Stomach (tissue), 8 donors: ENCODE measurements at regions not wholly inside any gene's neighbourhood (a gene's known extent, or its start where the extent isn't known, plus 50 kb on each side); places are given as distances from the start of the nearest gene placed in this dataset.

Experiments used
- DNase-seq, 2 donors: peaks; one replicate each; pipeline versions ENCODE4 v3.0.0 to v3.0.0-alpha.2; 2013 to 2019
- H3K27ac ChIP-seq, 5 donors: fragments of 200-600 bp in 4 of 5; sonication (generic) in 4 of 5; one replicate each; pipeline ENCODE4 v1.5.1; 2013 to 2019; ENCODE audit warnings: mild to moderate bottlenecking in 1 of 5, moderate library complexity in 1 of 5
- H3K27me3 ChIP-seq, 3 donors: fragments of 200-600 bp; sonication (generic); one replicate each; pipeline ENCODE4 v1.5.1; 2017 to 2019; ENCODE audit warnings: mixed run types in 1 of 3
- H3K36me3 ChIP-seq, 4 donors: fragments of 200-600 bp; sonication (generic); 1 replicate in 3 of 4; 2 replicates in 1 of 4; pipeline ENCODE4 v1.5.1; 2016 to 2019
- H3K4me1 ChIP-seq, 4 donors: fragments of 200-600 bp; sonication (generic); one replicate each; pipeline ENCODE4 v1.5.1; 2016 to 2019
- H3K4me3 ChIP-seq, 4 donors: fragments of 200-600 bp; sonication (generic) in 3 of 4; one replicate each; pipeline ENCODE4 v1.5.1; 2016 to 2019; ENCODE audit warnings: mild to moderate bottlenecking in 1 of 4
- H3K9me3 ChIP-seq, 4 donors: fragments of 200-600 bp; sonication (generic); one replicate each; pipeline ENCODE4 v1.5.1; 2016 to 2019
- EP300 ChIP-seq: sonication (generic); formaldehyde crosslinking; IDR thresholded peaks from one replicate; pipeline ENCODE4 v1.6.1; 2017; ENCODE audit warnings: antibody characterized with exemption
- POLR2A ChIP-seq, 4 donors: fragments of 450-650 bp; IDR thresholded peaks; one replicate each; pipeline ENCODE4 v1.6.1; 2016; ENCODE audit warnings: antibody characterized with exemption in 4 of 4, control low read depth in 2 of 4, mild to moderate bottlenecking in 1 of 4, moderate library complexity in 1 of 4
- POLR2AphosphoS5 ChIP-seq, 3 donors: sonication (generic); formaldehyde crosslinking; IDR thresholded peaks; one replicate each; pipeline ENCODE4 v1.6.1; 2016; ENCODE audit warnings: antibody characterized with exemption in 3 of 3
- WGBS, 5 donors: extraction: QIAGEN DNeasy Blood & Tissue Kit in 3 of 5; methylation state at CpG; one replicate each; pipeline versions ENCODE4 v1.1.5 to v1.1.7; 2013 to 2018; 5-methylcytosine and 5-hydroxymethylcytosine counted together
- intact Hi-C: fragments of 100-400 bp; cut with DNase I; formaldehyde crosslinking; loops from one replicate; pipeline ENCODE4 v1.15.1; 2023; ENCODE audit warnings: low total_unique reads
- TF ChIP-seq, protein P1 (sequence below), 7 experiments: fragments of 450-650 bp in 4 of 7; fragments of 200-600 bp in 3 of 7; sonication (generic) in 3 of 7; IDR thresholded peaks; one replicate each; pipeline ENCODE4 v1.5.1; 2016 to 2019; ENCODE audit warnings: antibody characterized with exemption in 7 of 7, control low read depth in 2 of 7, mild to moderate bottlenecking in 1 of 7
- donor health status: healthy with polysubstance abuse.
- donor health status: Bipolar disorder and iron deficiency.
- donor health status: healthy.

DNA sequence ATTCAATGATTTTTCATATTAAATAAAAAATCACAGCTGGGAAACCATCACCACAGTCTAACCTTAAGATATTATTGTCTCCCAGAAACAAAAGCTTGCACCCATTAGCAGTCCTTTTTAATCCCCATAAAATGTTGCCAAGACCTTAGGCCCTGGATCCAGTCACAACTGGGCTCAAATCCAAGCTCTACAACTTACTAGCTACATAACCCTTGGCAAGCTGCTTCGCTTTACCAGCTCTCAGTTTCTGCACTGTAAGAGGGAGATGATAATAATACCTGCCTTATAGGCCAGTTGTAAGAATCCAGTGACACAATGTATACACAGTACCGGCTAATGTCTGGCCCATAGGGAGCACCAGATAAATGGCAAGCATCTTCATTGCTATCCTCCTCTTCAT lies 400.9 kb upstream of the FGF13 start:
- H3K36me3 ChIP-seq, result no peaks in the 10 kb centered on the region
- H3K4me3 ChIP-seq, result no peak overlapping the region
- peak in 1 of 2 donors; percentile 17 for DNase-seq
- H3K27me3 ChIP-seq, result no peaks in the 10 kb centered on the region
- H3K9me3 ChIP-seq, result no peaks in the 10 kb centered on the region
- TF ChIP-seq, protein P1, sequence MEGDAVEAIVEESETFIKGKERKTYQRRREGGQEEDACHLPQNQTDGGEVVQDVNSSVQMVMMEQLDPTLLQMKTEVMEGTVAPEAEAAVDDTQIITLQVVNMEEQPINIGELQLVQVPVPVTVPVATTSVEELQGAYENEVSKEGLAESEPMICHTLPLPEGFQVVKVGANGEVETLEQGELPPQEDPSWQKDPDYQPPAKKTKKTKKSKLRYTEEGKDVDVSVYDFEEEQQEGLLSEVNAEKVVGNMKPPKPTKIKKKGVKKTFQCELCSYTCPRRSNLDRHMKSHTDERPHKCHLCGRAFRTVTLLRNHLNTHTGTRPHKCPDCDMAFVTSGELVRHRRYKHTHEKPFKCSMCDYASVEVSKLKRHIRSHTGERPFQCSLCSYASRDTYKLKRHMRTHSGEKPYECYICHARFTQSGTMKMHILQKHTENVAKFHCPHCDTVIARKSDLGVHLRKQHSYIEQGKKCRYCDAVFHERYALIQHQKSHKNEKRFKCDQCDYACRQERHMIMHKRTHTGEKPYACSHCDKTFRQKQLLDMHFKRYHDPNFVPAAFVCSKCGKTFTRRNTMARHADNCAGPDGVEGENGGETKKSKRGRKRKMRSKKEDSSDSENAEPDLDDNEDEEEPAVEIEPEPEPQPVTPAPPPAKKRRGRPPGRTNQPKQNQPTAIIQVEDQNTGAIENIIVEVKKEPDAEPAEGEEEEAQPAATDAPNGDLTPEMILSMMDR (IDR thresholded peaks at IDR 0.05), result no peak
- TF ChIP-seq POLR2AphosphoS5 (IDR thresholded peaks at IDR 0.05) (no peak), POLR2A (IDR thresholded peaks at IDR 0.05) (no peak), EP300 (no peak)
- 26 to 43% (median 33%) methylated on average over 2 of the region's 2 CpGs for WGBS, 5 donors
- intact Hi-C loops, result no loop called here
- peaks cover 0 to 6% (median 0%) of the 10 kb centered on the region in 4 donors for H3K4me1 ChIP-seq
- H3K27ac ChIP-seq, result no peak overlapping the region

DNA sequence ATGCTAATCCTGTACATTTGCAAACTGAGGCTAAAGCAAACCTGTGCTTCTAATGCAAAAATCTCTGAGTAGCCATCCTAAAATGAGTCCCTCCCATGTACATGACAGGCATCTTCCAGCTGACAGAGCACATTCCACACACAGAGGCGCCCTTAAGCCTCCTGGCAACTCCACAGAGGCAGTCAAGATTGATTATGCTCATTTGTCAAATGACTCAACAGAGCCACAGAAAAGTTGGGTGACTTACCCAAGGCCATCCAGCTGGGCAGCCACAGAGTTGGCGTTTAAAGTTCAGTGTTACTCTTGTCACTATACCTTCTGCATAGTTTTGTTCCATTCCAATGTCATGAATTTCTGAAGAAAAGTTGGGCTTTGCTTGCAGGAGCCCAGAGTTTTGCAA lies 394.6 kb upstream of the FGF13 start:
- intact Hi-C loops, result no loop called here

DNA sequence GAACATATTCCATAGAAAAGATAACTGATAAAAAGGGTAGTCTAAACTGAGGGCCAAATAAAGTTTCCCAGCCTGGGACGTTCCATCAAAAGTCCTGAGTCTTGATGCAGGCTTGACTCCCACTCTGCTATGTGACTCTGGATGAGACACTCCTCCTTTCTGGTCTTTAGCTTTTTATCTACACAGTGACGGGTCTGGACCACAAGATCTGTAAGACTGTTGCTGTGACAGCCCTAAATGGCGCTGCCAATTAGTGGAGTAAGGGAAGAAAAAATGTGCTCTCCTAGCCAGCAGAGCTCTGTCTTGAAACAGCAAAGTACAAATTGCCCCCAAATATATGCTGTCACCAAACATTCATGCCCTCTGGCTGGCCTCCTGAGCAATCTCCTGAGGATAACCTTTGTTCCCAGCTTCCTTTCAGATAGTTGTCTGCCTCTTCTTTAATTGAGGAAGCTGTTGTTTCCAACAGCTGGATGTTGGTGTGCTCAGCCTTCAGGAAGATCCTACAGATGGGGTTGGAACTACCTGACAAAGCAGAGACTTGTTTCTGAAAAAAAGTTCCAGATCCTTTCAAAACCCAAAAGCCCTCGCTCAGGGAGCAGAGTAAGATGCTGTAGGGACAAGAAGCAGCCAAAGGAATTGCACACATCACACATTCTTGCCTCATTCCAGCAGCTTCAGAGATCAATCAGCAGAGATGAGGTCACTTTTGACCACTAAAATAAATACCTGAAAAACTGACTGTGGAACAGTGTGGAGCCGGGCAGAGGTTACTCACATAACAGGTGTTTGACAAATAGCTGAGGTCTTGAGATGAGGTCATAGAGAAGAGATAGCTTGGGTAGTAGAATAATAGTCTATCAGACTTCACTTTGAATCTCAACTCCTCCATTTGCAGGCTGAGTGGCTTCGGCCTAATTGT lies 383.4 kb upstream of the FGF13 start:
- no peaks in the 10 kb centered on the region for H3K4me1 ChIP-seq

More for the DNA sequence above, 394.6 kb upstream of the FGF13 start:
- WGBS, 5 donors, result 55 to 84% (median 60%) methylated on average over 2 of the region's 2 CpGs
- Histone ChIP-seq H3K4me3 (no peak overlapping the region), H3K4me1 (no peaks in the 10 kb centered on the region), H3K27ac (no peak overlapping the region), H3K9me3 (no peaks in the 10 kb centered on the region), H3K36me3 (no peaks in the 10 kb centered on the region), H3K27me3 (no peaks in the 10 kb centered on the region)
- no peak for DNase-seq
- TF ChIP-seq POLR2A (IDR thresholded peaks at IDR 0.05) (no peak), EP300 (no peak), POLR2AphosphoS5 (IDR thresholded peaks at IDR 0.05) (no peak)
- TF ChIP-seq, protein P1 (IDR thresholded peaks at IDR 0.05), result no peak

DNA sequence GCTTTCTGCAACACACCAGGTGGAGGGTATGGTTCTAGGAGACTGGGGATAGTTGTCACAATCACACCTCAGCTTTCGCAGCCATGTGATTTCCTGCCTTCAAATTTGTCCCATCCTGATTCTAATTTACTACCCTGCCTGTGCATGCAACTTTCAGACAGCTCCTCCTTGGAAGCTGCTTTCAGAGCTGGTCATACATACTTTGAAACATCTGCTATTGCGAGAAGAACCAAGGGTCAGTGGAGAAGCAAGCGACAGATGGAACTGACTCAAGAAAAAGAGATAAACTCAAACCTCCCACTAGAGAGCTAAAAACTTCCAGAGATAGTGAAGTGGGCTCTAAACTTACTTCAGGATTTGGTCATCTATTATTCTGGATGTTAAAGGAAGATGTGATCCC lies 381.7 kb upstream of the FGF13 start:
- Histone ChIP-seq H3K9me3 (no peaks in the 10 kb centered on the region), H3K27me3 (peaks cover 0 to 4% (median 0%) of the 10 kb centered on the region in 3 donors), H3K4me1 (no peaks in the 10 kb centered on the region), H3K27ac (no peak overlapping the region), H3K36me3 (no peaks in the 10 kb centered on the region), H3K4me3 (no peak overlapping the region)
- WGBS, 5 donors, result 84 to 95% (median 91%) methylated on average over 3 of the region's 3 CpGs
- no peak for DNase-seq
- TF ChIP-seq EP300 (no peak), POLR2A (IDR thresholded peaks at IDR 0.05) (no peak), POLR2AphosphoS5 (IDR thresholded peaks at IDR 0.05) (no peak)
- TF ChIP-seq, protein P1 (IDR thresholded peaks at IDR 0.05), result no peak
- intact Hi-C loops, result no loop called here

More for the DNA sequence above, 383.4 kb upstream of the FGF13 start:
- H3K4me3 ChIP-seq, result no peak overlapping the region
- no peak for DNase-seq
- H3K36me3 ChIP-seq, result no peaks in the 10 kb centered on the region
- H3K27me3 ChIP-seq, result no peaks in the 10 kb centered on the region
- intact Hi-C loops, result no loop called here
- WGBS, 5 donors, result 66 to 85% (median 79%) methylated on average over 5 to 6 of the region's 6 CpGs
- no peak overlapping the region for H3K27ac ChIP-seq
- TF ChIP-seq, protein P1 (IDR thresholded peaks at IDR 0.05), result no peak
- TF ChIP-seq POLR2A (IDR thresholded peaks at IDR 0.05) (no peak), EP300 (no peak), POLR2AphosphoS5 (IDR thresholded peaks at IDR 0.05) (no peak)
- no peaks in the 10 kb centered on the region for H3K9me3 ChIP-seq
